Mucosa of rectum (tissue), 2 donors: ENCODE measurements at regions not wholly inside any gene's neighbourhood (a gene's known extent, or its start where the extent isn't known, plus 50 kb on each side); places are given as distances from the start of the nearest gene placed in this dataset.
A peak's percentile ranks its signal among the peaks of the same experiment; 100 is the strongest.

ENCODE experiments used
- H3K27ac ChIP-seq, 2 donors: one replicate each; pipeline ENCODE4 v1.7.0; 2013; ENCODE audit warnings: inconsistent platforms in 2 of 2, low read depth in 2 of 2, low read length in 2 of 2
- H3K27me3 ChIP-seq, 2 donors: one replicate each; pipeline ENCODE4 v1.7.0; 2013; ENCODE audit warnings: low read length in 2 of 2; ENCODE audit not compliant: control insufficient read depth in 2 of 2, insufficient read depth in 2 of 2
- H3K36me3 ChIP-seq, 2 donors: one replicate each; pipeline ENCODE4 v1.7.0; 2013; ENCODE audit warnings: low read length in 2 of 2; ENCODE audit not compliant: control insufficient read depth in 2 of 2, insufficient read depth in 2 of 2
- H3K4me1 ChIP-seq, 2 donors: one replicate each; pipeline ENCODE4 v1.7.0; 2013; ENCODE audit warnings: low read length in 2 of 2, mild to moderate bottlenecking in 1 of 2; ENCODE audit not compliant: control insufficient read depth in 2 of 2, insufficient read depth in 2 of 2
- H3K4me3 ChIP-seq, 2 donors: one replicate each; pipeline ENCODE4 v1.7.0; 2013; ENCODE audit warnings: low read length in 2 of 2
- H3K9ac ChIP-seq, 2 donors: one replicate each; pipeline ENCODE4 v1.7.0; 2013; ENCODE audit warnings: low read length in 2 of 2, low read depth in 1 of 2, mild to moderate bottlenecking in 1 of 2
- H3K9me3 ChIP-seq, 2 donors: one replicate each; pipeline ENCODE4 v1.7.0; 2013; ENCODE audit warnings: low read length in 2 of 2; ENCODE audit not compliant: control insufficient read depth in 2 of 2
- donor health status: healthy.
- donor health status: Normal muscosa, but diverticular disease.

- H3K4me3 ChIP-seq: no peak overlapping the region
- H3K27ac ChIP-seq: no peak overlapping the region
- H3K9ac ChIP-seq: no peak overlapping the region
- H3K27me3 ChIP-seq: no peaks in the 10 kb centered on the region
- H3K4me1 ChIP-seq: no peaks in the 10 kb centered on the region
- no peaks in the 10 kb centered on the region for H3K36me3 ChIP-seq
- H3K9me3 ChIP-seq: no peaks in the 10 kb centered on the region
Measured at GRCh38 chr11:44670794-44671193, 56.0 kb upstream of the TSPAN18 start.

- no peak overlapping the region for H3K9ac ChIP-seq
- no peaks in the 10 kb centered on the region for H3K36me3 ChIP-seq
- no peaks in the 10 kb centered on the region for H3K4me1 ChIP-seq
- H3K9me3 ChIP-seq: no peaks in the 10 kb centered on the region
- no peaks in the 10 kb centered on the region for H3K27me3 ChIP-seq
- no peak overlapping the region for H3K4me3 ChIP-seq
- H3K27ac ChIP-seq: no peak overlapping the region
Measured at GRCh38 chr11:44671234-44671633, 55.5 kb upstream of the TSPAN18 start.

- Histone ChIP-seq H3K4me1 (no peaks in the 10 kb centered on the region), H3K4me3 (no peak overlapping the region), H3K36me3 (no peaks in the 10 kb centered on the region), H3K27ac (no peak overlapping the region), H3K9me3 (no peaks in the 10 kb centered on the region), H3K9ac (no peak overlapping the region), H3K27me3 (no peaks in the 10 kb centered on the region)
Measured at GRCh38 chr11:44673688-44674087, 53.1 kb upstream of the TSPAN18 start.

GRCh38 chr11:44674809-44675208, 52.0 kb upstream of the TSPAN18 start:
- no peak overlapping the region for H3K27ac ChIP-seq
- no peaks in the 10 kb centered on the region for H3K9me3 ChIP-seq
- H3K27me3 ChIP-seq: no peaks in the 10 kb centered on the region
- H3K4me3 ChIP-seq: no peak overlapping the region
- no peaks in the 10 kb centered on the region for H3K4me1 ChIP-seq
- H3K9ac ChIP-seq: peak overlapping the region in 1 of 2 donors; percentile 14
- H3K36me3 ChIP-seq: no peaks in the 10 kb centered on the region

- H3K9ac ChIP-seq: no peak overlapping the region
- H3K36me3 ChIP-seq: no peaks in the 10 kb centered on the region
- H3K4me1 ChIP-seq: no peaks in the 10 kb centered on the region
- H3K4me3 ChIP-seq: no peak overlapping the region
- H3K27me3 ChIP-seq: no peaks in the 10 kb centered on the region
- H3K9me3 ChIP-seq: no peaks in the 10 kb centered on the region
- no peak overlapping the region for H3K27ac ChIP-seq
Measured at GRCh38 chr11:44675906-44676305, 50.9 kb upstream of the TSPAN18 start.
